NCI-H1417 treated with DMSO at 0.1 percent for 48 hours (cell line): ENCODE measurements at regions not wholly inside any gene's neighbourhood (a gene's known extent, or its start where the extent isn't known, plus 50 kb on each side); places are given as distances from the start of the nearest gene placed in this dataset.
"Not testable (repeated sequence)": the region's sequence is repeated elsewhere in the genome, so short reads cannot be mapped to it uniquely, and the experiment has no call there.

Source experiments
- DNase-seq: peaks from one replicate; lab custom pipeline; 2025; lab: John Stamatoyannopoulos, UW

DNA sequence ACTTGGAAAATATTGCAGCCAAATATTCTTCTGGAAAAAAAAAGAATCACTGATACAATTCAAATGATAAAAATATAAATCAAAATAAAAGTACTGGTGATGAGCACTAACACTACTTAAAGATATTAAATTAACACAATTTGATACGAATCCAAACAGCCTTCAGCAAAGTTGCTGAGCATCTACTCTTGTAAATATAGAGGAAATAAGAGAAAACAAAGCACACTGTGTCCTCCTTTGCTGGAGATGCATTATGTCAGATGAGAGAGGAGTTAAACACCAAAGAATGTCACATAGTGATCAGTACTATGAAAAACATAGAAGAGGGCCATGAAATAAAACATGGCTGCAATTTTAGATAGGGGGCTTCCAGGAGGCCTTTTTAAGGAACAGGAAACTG is 177.4 kb upstream of the RNPC3 start:
- DNase-seq, result no peak

- no peak for DNase-seq
Measured at GRCh38 chr1:103344930-103345329, 180.6 kb upstream of the RNPC3 start.

DNA sequence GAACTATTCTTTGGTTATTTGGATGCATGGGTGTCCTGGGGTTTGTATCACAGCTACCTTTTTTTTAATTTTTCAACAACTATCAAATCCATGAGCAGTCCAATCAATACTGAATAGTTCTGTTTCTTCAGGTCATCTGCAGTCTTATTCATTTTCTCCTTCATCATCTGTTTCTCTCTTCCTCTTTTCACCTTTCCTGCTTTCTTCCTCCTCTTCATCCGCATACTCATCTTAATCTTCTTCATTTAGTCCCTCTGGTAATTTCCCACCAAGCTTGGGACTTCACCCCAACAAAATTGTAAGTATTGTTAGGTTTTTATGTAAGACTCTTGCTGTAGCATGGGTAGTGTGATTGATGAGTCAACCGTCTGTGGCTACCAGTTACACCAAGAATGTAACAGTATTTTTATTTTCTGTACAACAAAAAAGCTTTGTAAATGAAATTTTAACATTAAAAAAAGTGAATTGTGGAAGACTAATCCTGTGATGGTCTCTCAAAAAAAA is 184.1 kb upstream of the RNPC3 start:
- DNase-seq, result no peak

- no peak for DNase-seq
Measured at GRCh38 chr1:103337779-103338178, 187.7 kb upstream of the RNPC3 start.

- no peak for DNase-seq
Measured at GRCh38 chr1:103336408-103336807, 189.1 kb upstream of the RNPC3 start.

GRCh38 chr1:103333141-103333540 is 192.4 kb upstream of the RNPC3 start:
- no peak for DNase-seq

- DNase-seq, result no peak
Measured at GRCh38 chr1:103327054-103327719, 198.3 kb upstream of the RNPC3 start.

GRCh38 chr1:103326595-103326994 is 198.9 kb upstream of the RNPC3 start:
- DNase-seq, result no peak

- DNase-seq, result no peak
Measured at GRCh38 chr1:103309786-103310185, 201.5 kb upstream of the COL11A1 start.

GRCh38 chr1:103307751-103308150 is 199.4 kb upstream of the COL11A1 start:
- no peak for DNase-seq

GRCh38 chr1:103283841-103284669 is 175.7 kb upstream of the COL11A1 start:
- DNase-seq, result no peak

GRCh38 chr1:103283371-103283770 is 175.0 kb upstream of the COL11A1 start:
- DNase-seq, result no peak

DNA sequence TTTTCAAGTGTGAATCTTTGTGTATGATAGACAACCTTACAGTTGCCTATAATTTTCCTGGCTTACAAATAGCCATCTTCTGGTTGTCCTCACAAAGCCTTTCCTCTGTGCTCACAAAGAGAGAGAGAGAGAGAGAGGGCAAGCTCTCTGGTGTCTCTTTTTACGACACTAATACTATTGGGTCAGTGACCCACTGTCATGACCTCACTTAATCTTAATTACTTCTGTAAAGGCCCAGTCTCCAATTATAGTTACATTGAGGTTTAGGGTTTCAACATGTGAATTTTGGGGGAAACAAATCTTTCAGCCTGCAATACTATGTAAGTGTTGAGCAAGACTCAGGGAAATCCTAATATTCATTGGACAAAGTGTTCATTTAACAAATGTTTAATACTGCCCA is 167.4 kb upstream of the COL11A1 start:
- no peak for DNase-seq

DNA sequence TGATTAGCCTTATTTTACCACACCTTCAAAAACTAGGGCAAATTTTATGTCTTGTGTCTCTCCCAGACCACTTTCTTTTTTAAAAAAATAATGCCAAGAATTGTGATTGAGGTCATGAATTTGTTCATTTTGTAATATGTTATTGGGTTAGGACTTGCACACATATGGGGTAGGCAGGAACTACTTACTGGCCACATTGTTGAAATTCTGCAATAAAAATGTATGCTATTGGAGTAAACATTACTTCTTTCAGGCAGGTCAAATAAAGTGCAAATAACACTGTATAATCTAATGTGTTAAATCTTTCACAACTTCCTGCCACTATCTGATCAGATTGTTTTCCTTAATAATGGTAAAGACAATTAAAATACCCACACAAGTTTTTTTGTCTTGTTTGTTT is 166.6 kb upstream of the COL11A1 start:
- no peak for DNase-seq

- no peak for DNase-seq
Measured at GRCh38 chr1:103273106-103273505, 164.8 kb upstream of the COL11A1 start.

DNA sequence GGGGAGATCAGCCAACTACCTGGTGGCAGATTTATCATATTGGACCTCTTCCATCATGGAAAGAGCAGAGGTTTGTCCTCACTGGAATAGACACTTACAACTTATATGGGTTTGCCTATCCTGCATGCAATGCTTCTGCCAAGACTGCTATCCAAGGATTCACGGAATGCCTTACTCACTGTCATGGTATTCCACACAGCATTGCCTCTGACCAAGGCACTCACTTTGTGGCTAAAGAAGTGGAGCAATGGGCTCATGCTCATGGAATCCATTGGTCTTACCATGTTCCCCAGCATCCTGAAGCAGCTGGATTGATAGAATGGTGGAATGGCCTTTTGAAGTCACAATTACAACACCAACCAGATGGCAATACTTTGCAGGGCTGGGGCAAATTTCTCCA is 163.1 kb upstream of the COL11A1 start:
- DNase-seq, result not testable (repeated sequence)

GRCh38 chr1:103267893-103268292 is 159.6 kb upstream of the COL11A1 start:
- no peak for DNase-seq

GRCh38 chr1:103267266-103267665 is 158.9 kb upstream of the COL11A1 start:
- no peak for DNase-seq

DNA sequence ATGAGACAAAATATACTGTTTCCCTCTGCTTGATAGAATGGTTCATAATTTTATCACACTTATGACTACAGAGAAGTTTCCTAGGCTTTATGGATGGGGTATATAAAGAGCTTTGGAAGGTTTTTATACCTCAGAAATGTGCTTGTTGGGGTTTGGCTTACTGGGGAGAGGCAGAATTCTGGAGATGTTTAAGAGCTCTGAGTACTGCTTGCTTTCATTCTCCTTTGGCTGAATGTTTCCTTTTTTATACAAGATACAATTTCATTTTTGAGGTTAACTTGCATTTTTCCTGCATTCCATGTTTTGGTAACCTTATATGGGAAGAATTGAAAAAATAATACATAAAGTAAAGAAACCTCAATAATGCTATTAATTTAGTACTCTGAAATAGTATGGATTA is 157.7 kb upstream of the COL11A1 start:
- DNase-seq, result no peak

DNA sequence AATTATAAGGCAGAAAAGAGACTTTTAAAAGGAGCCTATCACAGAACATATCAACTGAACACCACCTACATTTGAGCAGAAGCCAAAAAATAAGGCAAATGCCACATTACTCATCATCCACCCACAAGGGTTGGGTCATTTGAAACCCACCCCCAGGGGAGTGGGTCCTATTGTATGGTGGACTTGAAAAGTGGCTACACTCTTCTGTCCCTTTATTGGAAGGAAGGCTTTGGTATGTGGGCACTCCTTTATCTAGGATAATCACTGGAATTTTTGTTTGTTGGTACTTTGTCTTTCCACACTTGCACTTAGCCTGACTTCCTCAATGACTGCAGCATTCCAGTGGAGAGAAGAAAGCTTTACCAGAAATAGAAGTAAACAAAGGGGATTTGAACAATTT is 157.2 kb upstream of the COL11A1 start:
- DNase-seq, result no peak

- DNase-seq, result no peak
Measured at GRCh38 chr1:103259982-103260381, 151.7 kb upstream of the COL11A1 start.

GRCh38 chr1:103256490-103256889 is 148.2 kb upstream of the COL11A1 start:
- DNase-seq, result no peak

GRCh38 chr1:103254691-103255090 is 146.4 kb upstream of the COL11A1 start:
- no peak for DNase-seq
